PC-3 (cell line): ENCODE measurements at regions not wholly inside any gene's neighbourhood (a gene's known extent, or its start where the extent isn't known, plus 50 kb on each side); places are given as distances from the start of the nearest gene placed in this dataset.

ENCODE experiments used
- ATAC-seq: fragments of 200-7000 bp; cut with Tn5 transposase; 2 replicates; pipeline ENCODE4 v1.9.1; 2020; ENCODE audit warnings: mild to moderate bottlenecking, moderate library complexity
- BruUV-seq: library from RNA; stranded (reverse); fragments of 400-500 nt; replicated peaks from 2 replicates; lab custom pipeline; 2021; lab: Mats Ljungman, UMichigan
- CTCF ChIA-PET: fragments of 300-600 bp; sonication (Branson Sonifier 250); formaldehyde crosslinking; loops from one replicate; lab custom pipeline; 2022; ENCODE audit warnings: antibody characterized with exemption; lab: Charles Lee
- POLR2A ChIA-PET: fragments of 300-600 bp; sonication (Branson Sonifier 250); formaldehyde crosslinking; loops from one replicate; lab custom pipeline; 2022; ENCODE audit warnings: antibody characterized with exemption; ENCODE audit not compliant: unreplicated experiment; lab: Charles Lee
- DNase-seq: peaks from one replicate; pipeline ENCODE4 v3.0.0-alpha.2; 2015
- H2AFZ ChIP-seq: fragments of 300-600 bp; sonication (generic); 2 replicates; pipeline ENCODE4 v1.6.0; 2016; ENCODE audit warnings: antibody characterized with exemption, low read length
- H3F3A ChIP-seq: fragments of 300-600 bp; sonication (generic); one replicate; pipeline ENCODE4 v1.6.0; 2017; ENCODE audit warnings: antibody characterized with exemption, low read length, control low read depth, mild to moderate bottlenecking; ENCODE audit not compliant: unreplicated experiment
- H3K27ac ChIP-seq: fragments of 300-600 bp; sonication (generic); 2 replicates; pipeline ENCODE4 v1.5.1; 2016; ENCODE audit warnings: mild to moderate bottlenecking, low read length
- H3K27me3 ChIP-seq: fragments of 300-600 bp; sonication (generic); 2 replicates; pipeline ENCODE4 v1.6.1; 2016; ENCODE audit warnings: low read length, mixed read lengths
- H3K36me3 ChIP-seq: fragments of 300-600 bp; sonication (generic); 2 replicates; pipeline ENCODE4 v1.6.1; 2016; ENCODE audit warnings: low read depth, mixed run types, low read length, mixed read lengths
- H3K4me1 ChIP-seq: fragments of 300-600 bp; sonication (generic); 2 replicates; pipeline ENCODE4 v1.5.1; 2016; ENCODE audit warnings: low read length; ENCODE audit not compliant: insufficient read depth
- H3K4me2 ChIP-seq: fragments of 300-600 bp; sonication (generic); 2 replicates; pipeline ENCODE4 v1.6.0; 2016; ENCODE audit warnings: low read length
- H3K4me3 ChIP-seq: fragments of 300-600 bp; sonication (generic); 2 replicates; pipeline ENCODE4 v1.5.1; 2016; ENCODE audit warnings: mild to moderate bottlenecking, low read length, mixed read lengths
- H3K79me2 ChIP-seq: fragments of 300-600 bp; sonication (generic); 2 replicates; pipeline ENCODE4 v1.6.1; 2017; ENCODE audit warnings: low read length, mixed read lengths
- H3K9ac ChIP-seq: fragments of 300-600 bp; sonication (generic); 2 replicates; pipeline ENCODE4 v1.6.0; 2016; ENCODE audit warnings: mild to moderate bottlenecking, low read length
- H3K9me2 ChIP-seq: fragments of 300-600 bp; sonication (generic); replicated peaks from 2 replicates; pipeline ENCODE4 v1.6.1; 2016; ENCODE audit warnings: mixed run types, low read length, mixed read lengths
- H3K9me3 ChIP-seq: fragments of 300-600 bp; sonication (generic); 2 replicates; pipeline ENCODE4 v1.6.1; 2016; ENCODE audit warnings: low read length, mixed read lengths
- H4K20me1 ChIP-seq: fragments of 300-600 bp; sonication (generic); 2 replicates; pipeline ENCODE4 v1.6.1; 2016; ENCODE audit warnings: low read length, mixed read lengths
- EZH2 ChIP-seq: fragments of 300-600 bp; sonication (generic); IDR thresholded peaks from one replicate; pipeline ENCODE4 v1.6.1; 2017; ENCODE audit warnings: antibody characterized with exemption, mild to moderate bottlenecking, low read length; ENCODE audit not compliant: unreplicated experiment
- EZH2phosphoT487 ChIP-seq: fragments of 300-600 bp; sonication (generic); IDR thresholded peaks from 2 replicates; pipeline ENCODE4 v1.6.1; 2018; ENCODE audit warnings: mild to moderate bottlenecking, antibody characterized with exemption, low read length, borderline replicate concordance
- intact Hi-C: fragments of 100-400 bp; cut with micrococcal nuclease; formaldehyde crosslinking; loops from 2 replicates; pipeline ENCODE4 v1.9.0; 2023
- TF ChIP-seq, protein P1 (sequence below): fragments of 300-600 bp; sonication (generic); conservative IDR thresholded peaks from 2 replicates; pipeline ENCODE4 v1.5.1; 2017; ENCODE audit warnings: antibody characterized with exemption, low read depth, mild to moderate bottlenecking, low read length

DNA sequence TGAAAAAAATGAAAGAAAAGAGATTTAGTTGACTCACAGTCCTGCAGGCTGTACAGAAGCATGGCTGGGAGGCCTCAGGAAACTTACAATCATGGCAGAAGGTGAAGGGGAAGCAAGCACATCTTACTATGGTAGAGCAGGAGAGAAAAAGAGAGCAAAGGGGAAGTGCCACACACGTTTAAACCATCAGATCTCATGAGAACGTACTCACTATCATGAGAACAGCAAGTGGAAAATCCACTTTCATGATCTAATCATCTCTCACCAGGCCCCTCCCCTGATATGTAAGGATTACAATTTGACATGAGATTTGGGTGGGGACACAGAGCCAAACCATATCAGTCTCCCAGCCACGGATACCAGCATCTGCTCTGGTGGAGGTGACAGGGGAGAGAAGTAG lies 50.8 kb upstream of the CPOX start:
- DNase-seq (no peak), ATAC-seq (no peak)
- H3F3A ChIP-seq, result no peaks in the 10 kb centered on the region
- TF ChIP-seq EZH2phosphoT487, result no peak
- TF ChIP-seq, protein P1, sequence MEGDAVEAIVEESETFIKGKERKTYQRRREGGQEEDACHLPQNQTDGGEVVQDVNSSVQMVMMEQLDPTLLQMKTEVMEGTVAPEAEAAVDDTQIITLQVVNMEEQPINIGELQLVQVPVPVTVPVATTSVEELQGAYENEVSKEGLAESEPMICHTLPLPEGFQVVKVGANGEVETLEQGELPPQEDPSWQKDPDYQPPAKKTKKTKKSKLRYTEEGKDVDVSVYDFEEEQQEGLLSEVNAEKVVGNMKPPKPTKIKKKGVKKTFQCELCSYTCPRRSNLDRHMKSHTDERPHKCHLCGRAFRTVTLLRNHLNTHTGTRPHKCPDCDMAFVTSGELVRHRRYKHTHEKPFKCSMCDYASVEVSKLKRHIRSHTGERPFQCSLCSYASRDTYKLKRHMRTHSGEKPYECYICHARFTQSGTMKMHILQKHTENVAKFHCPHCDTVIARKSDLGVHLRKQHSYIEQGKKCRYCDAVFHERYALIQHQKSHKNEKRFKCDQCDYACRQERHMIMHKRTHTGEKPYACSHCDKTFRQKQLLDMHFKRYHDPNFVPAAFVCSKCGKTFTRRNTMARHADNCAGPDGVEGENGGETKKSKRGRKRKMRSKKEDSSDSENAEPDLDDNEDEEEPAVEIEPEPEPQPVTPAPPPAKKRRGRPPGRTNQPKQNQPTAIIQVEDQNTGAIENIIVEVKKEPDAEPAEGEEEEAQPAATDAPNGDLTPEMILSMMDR, result no peak
- no peak for TF ChIP-seq EZH2
- ChIA-PET CTCF (no interaction called here), POLR2A (no interaction called here)
- no peaks in the 10 kb centered on the region for H3K27me3 ChIP-seq
- H4K20me1 ChIP-seq, result no peaks in the 10 kb centered on the region
- H3K79me2 ChIP-seq, result no peaks in the 10 kb centered on the region
- H3K27ac ChIP-seq, result no peak overlapping the region
- no peaks in the 10 kb centered on the region for H3K9me3 ChIP-seq
- no peak overlapping the region for H3K4me2 ChIP-seq
- no peak overlapping the region for H3K9ac ChIP-seq
- no peaks in the 10 kb centered on the region for H3K9me2 ChIP-seq
- no peak overlapping the region for H3K4me3 ChIP-seq
- intact Hi-C loops, result no loop called here
- H2AFZ ChIP-seq, result no peak overlapping the region
- BruUV-seq, result no TSS peak
- no peaks in the 10 kb centered on the region for H3K36me3 ChIP-seq
- H3K4me1 ChIP-seq, result no peaks in the 10 kb centered on the region

DNA sequence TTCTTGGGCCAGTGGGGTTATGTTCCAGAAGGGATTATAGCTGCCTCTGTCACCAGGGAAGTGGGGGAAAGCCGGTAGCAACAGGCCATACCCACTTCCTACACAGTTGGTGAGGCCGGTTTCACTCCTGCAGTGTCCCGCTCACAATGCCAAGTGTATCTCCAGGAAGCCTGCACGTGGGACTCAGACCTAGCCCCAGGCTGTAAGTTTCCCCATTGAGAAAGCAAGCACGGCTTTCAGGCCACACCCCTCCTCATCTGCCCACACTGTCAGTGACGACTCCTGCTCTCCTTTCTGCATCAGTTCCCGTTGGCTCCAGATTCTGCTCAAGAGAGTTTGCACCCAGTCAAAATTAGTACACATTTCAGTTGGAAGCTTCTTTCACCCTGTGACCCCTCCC lies 51.6 kb upstream of the CPOX start:
- Histone ChIP-seq H4K20me1 (no peaks in the 10 kb centered on the region), H3K9ac (no peak overlapping the region), H3K27ac (no peak overlapping the region), H3K9me3 (no peaks in the 10 kb centered on the region), H3K9me2 (no peaks in the 10 kb centered on the region), H2AFZ (no peak overlapping the region), H3F3A (no peaks in the 10 kb centered on the region), H3K4me1 (no peaks in the 10 kb centered on the region), H3K79me2 (no peaks in the 10 kb centered on the region), H3K27me3 (no peaks in the 10 kb centered on the region), H3K36me3 (no peaks in the 10 kb centered on the region), H3K4me3 (no peak overlapping the region), H3K4me2 (no peak overlapping the region)
- POLR2A ChIA-PET, result no interaction called here
- intact Hi-C loops, result no loop called here
- no peak for ATAC-seq
- TF ChIP-seq, protein P1, result no peak
- TF ChIP-seq EZH2, result no peak
- no peak for TF ChIP-seq EZH2phosphoT487
- CTCF ChIA-PET, result no interaction called here
- BruUV-seq, result no TSS peak
- no peak for DNase-seq

DNA sequence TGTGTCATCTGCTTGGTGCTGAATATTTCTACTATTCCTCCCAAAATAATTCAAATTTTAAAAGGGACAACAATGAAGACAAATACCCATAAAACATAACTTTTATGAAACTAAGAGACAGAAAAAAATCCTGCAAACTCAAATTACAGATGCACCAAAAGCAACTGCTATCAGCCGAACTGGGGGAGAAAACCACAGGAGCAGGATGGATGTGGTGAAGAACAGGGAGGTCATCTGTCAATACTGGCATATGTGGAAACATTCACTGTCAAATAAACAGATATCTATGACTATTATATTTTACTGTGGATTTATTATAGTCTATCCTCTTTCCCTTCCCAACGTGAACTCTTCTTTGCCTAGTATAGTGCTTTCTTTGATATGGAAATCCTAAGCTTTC lies 53.3 kb upstream of the CPOX start:
- no peaks in the 10 kb centered on the region for H3F3A ChIP-seq
- no peak overlapping the region for H3K27ac ChIP-seq
- ATAC-seq, result no peak
- no peaks in the 10 kb centered on the region for H3K36me3 ChIP-seq
- POLR2A ChIA-PET, result no interaction called here
- no peak overlapping the region for H3K9ac ChIP-seq
- intact Hi-C loops, result no loop called here
- CTCF ChIA-PET, result no interaction called here
- H3K9me3 ChIP-seq, result no peaks in the 10 kb centered on the region
- H3K4me1 ChIP-seq, result peaks cover 5% of the 10 kb centered on the region; the same call in 1 of the 2 replicates
- H4K20me1 ChIP-seq, result no peaks in the 10 kb centered on the region
- H3K79me2 ChIP-seq, result no peaks in the 10 kb centered on the region
- H3K9me2 ChIP-seq, result no peaks in the 10 kb centered on the region
- DNase-seq, result no peak
- no peak for TF ChIP-seq EZH2
- TF ChIP-seq EZH2phosphoT487, result no peak
- TF ChIP-seq, protein P1, result no peak
- no peak overlapping the region for H3K4me3 ChIP-seq
- no peaks in the 10 kb centered on the region for H3K27me3 ChIP-seq
- no peak overlapping the region for H2AFZ ChIP-seq
- no TSS peak for BruUV-seq
- H3K4me2 ChIP-seq, result no peak overlapping the region
